DOHH2 (cell line): ENCODE measurements at regions not wholly inside any gene's neighbourhood (a gene's known extent, or its start where the extent isn't known, plus 50 kb on each side); places are given as distances from the start of the nearest gene placed in this dataset.

Experiments used
- H3F3A ChIP-seq: fragments of 200-600 bp; sonication (generic), shearing (Covaris generic); 2 replicates; pipeline ENCODE4 v1.6.0; 2016; ENCODE audit warnings: antibody characterized with exemption, mild to moderate bottlenecking; ENCODE audit not compliant: control insufficient read depth, insufficient read depth
- H3K27ac ChIP-seq: fragments of 200-600 bp; sonication (generic); 2 replicates; pipeline ENCODE4 v1.5.1; 2014; ENCODE audit warnings: low read depth, mild to moderate bottlenecking, low read length, moderate library complexity
- H3K27me3 ChIP-seq: fragments of 200-600 bp; sonication (generic); 2 replicates; pipeline ENCODE4 v1.6.1; 2014; ENCODE audit warnings: mild to moderate bottlenecking, low read length, mixed read lengths; ENCODE audit not compliant: control insufficient read depth
- H3K36me3 ChIP-seq: fragments of 200-600 bp; sonication (generic); 2 replicates; pipeline ENCODE4 v1.6.1; 2014; ENCODE audit warnings: mild to moderate bottlenecking, low read length, moderate library complexity, mixed read lengths; ENCODE audit not compliant: control insufficient read depth
- H3K4me1 ChIP-seq: fragments of 200-600 bp; sonication (generic); 2 replicates; pipeline ENCODE4 v1.6.1; 2014; ENCODE audit warnings: mild to moderate bottlenecking, low read length, mixed read lengths; ENCODE audit not compliant: control insufficient read depth
- H3K4me2 ChIP-seq: fragments of 200-600 bp; sonication (generic); 2 replicates; pipeline ENCODE4 v1.6.0; 2014; ENCODE audit warnings: mild to moderate bottlenecking, low read length, moderate library complexity
- H3K4me3 ChIP-seq: fragments of 200-600 bp; sonication (generic); 2 replicates; pipeline ENCODE4 v1.5.1; 2014; ENCODE audit warnings: mild to moderate bottlenecking, low read length, mixed read lengths
- H3K79me2 ChIP-seq: fragments of 200-600 bp; sonication (generic); 2 replicates; pipeline ENCODE4 v1.6.1; 2014; ENCODE audit warnings: mild to moderate bottlenecking, low read length, mixed read lengths; ENCODE audit not compliant: control insufficient read depth
- H3K9me2 ChIP-seq: fragments of 200-600 bp; sonication (generic); replicated peaks from 2 replicates; pipeline ENCODE4 v1.6.1; 2014; ENCODE audit warnings: mild to moderate bottlenecking, low read length, mixed read lengths; ENCODE audit not compliant: control insufficient read depth
- H3K9me3 ChIP-seq: fragments of 200-600 bp; sonication (generic); 2 replicates; pipeline ENCODE4 v1.6.1; 2014; ENCODE audit warnings: antibody characterized with exemption, low read length, mixed read lengths; ENCODE audit not compliant: control insufficient read depth, insufficient read depth
- H4K20me1 ChIP-seq: fragments of 200-600 bp; sonication (generic); 2 replicates; pipeline ENCODE4 v1.6.0; 2014; ENCODE audit warnings: low read depth, mild to moderate bottlenecking, antibody characterized with exemption, low read length, moderate library complexity; ENCODE audit not compliant: control insufficient read depth, insufficient read depth
- EZH2phosphoT487 ChIP-seq: fragments of 200-600 bp; sonication (generic); IDR thresholded peaks from 2 replicates; pipeline ENCODE4 v1.6.1; 2017; ENCODE audit warnings: borderline replicate concordance, mild to moderate bottlenecking, antibody characterized with exemption, low read length, moderate library complexity, mixed read lengths
- TF ChIP-seq, protein P1 (sequence below): fragments of 200-600 bp; sonication (generic); IDR thresholded peaks from one replicate; pipeline ENCODE4 v1.5.1; 2014; ENCODE audit warnings: antibody characterized with exemption, mild to moderate bottlenecking, low read depth, low read length; ENCODE audit not compliant: poor library complexity, severe bottlenecking

DNA sequence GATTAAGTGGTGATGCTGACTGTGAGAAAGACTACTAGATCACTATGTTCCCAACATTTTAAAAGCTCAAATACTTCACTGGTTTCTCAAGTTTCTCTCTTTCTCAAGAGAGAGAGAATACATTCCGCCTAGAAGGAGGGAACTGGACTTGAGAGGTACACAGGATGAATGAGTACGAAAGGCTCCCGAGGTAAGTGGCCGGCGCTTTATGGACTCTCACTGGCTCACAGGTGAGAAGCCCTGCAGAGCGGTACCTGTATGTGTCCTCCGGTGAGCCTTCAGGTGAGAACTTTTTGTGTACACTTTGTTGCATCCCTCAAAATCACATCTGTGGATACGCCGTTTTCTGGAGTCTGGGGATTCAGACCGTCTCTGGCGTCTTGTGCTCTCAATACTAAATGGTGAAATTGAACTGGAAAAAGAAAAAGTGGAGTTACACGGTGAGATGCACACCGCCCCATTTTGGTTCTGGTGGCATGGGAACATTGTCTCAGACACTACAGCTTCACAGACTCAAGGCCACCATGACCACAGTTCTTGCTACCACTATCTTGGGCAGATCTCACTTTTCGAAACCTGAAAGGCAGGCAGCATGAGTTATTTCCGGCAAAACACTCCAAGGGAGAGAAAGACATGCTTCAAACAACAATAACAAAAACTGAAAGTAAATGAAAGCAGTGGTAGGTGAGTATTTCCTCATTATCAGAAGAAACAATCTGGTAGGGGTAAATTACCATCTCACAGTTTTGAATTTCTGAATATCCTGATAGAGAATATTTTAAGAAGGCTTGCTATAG is 418.9 kb downstream of the KLF12 start:
- H3K4me1 ChIP-seq: no peaks in the 10 kb centered on the region
- H3K4me3 ChIP-seq: no peak overlapping the region
- no peaks in the 10 kb centered on the region for H3F3A ChIP-seq
- TF ChIP-seq, protein P1, sequence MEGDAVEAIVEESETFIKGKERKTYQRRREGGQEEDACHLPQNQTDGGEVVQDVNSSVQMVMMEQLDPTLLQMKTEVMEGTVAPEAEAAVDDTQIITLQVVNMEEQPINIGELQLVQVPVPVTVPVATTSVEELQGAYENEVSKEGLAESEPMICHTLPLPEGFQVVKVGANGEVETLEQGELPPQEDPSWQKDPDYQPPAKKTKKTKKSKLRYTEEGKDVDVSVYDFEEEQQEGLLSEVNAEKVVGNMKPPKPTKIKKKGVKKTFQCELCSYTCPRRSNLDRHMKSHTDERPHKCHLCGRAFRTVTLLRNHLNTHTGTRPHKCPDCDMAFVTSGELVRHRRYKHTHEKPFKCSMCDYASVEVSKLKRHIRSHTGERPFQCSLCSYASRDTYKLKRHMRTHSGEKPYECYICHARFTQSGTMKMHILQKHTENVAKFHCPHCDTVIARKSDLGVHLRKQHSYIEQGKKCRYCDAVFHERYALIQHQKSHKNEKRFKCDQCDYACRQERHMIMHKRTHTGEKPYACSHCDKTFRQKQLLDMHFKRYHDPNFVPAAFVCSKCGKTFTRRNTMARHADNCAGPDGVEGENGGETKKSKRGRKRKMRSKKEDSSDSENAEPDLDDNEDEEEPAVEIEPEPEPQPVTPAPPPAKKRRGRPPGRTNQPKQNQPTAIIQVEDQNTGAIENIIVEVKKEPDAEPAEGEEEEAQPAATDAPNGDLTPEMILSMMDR: no peak
- no peak for TF ChIP-seq EZH2phosphoT487
- no peaks in the 10 kb centered on the region for H3K27me3 ChIP-seq
- H3K36me3 ChIP-seq: peaks cover 15% of the 10 kb centered on the region
- no peaks in the 10 kb centered on the region for H4K20me1 ChIP-seq
- H3K27ac ChIP-seq: no peak overlapping the region
- H3K9me2 ChIP-seq: no peaks in the 10 kb centered on the region
- H3K9me3 ChIP-seq: no peaks in the 10 kb centered on the region
- no peaks in the 10 kb centered on the region for H3K79me2 ChIP-seq
- H3K4me2 ChIP-seq: no peak overlapping the region

DNA sequence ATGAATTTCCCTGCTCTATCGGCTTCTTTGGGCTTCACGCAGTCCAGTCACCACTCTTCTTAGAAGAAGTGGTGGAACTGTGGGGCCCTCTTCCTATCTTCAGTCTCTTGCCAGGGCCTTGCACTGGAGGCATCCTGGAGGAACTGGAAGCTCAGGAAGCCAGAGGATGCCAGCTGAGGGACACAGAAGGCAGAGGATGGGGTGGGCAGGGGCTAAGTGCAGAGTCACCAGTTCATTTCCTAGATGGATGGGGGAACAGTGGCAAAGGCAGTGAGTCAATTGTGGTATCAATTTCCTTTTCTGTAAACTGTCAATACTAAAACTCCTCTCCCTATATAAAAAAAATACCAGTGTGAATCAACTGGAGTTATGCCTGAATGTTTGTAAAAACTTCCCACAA is 419.7 kb downstream of the KLF12 start:
- H3K9me3 ChIP-seq: no peaks in the 10 kb centered on the region
- TF ChIP-seq, protein P1: no peak
- no peak for TF ChIP-seq EZH2phosphoT487
- H3K36me3 ChIP-seq: peaks cover 15% of the 10 kb centered on the region
- H4K20me1 ChIP-seq: no peaks in the 10 kb centered on the region
- H3F3A ChIP-seq: no peaks in the 10 kb centered on the region
- no peak overlapping the region for H3K4me2 ChIP-seq
- no peak overlapping the region for H3K27ac ChIP-seq
- no peaks in the 10 kb centered on the region for H3K79me2 ChIP-seq
- no peaks in the 10 kb centered on the region for H3K4me1 ChIP-seq
- H3K4me3 ChIP-seq: no peak overlapping the region
- H3K9me2 ChIP-seq: no peaks in the 10 kb centered on the region
- no peaks in the 10 kb centered on the region for H3K27me3 ChIP-seq

DNA sequence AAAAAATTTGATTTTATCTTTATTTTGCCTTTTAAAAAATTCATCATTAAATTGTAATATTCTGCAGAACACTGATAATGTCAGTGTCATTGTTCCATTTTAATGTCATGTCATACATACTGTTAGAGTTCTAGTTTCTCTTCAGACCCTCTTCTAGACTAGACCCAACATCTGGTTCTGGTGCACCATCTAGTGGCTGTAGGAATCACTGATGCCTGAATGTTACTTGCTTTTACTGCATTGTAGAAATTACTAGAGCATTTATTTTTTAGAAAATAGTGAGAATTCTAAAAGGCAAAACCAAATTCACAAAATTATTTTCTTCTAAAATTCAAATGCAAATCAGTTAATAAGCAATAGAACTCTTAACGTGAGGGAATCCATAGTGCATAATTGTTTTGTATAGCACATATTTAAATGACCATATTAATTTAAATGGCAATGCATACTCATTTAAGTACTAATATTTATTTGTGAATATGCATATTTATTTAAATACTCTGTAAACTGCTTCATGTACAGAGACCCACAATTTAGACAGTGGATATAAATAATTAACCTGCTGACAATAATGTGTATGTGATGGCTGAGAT is 425.7 kb downstream of the KLF12 start:
- H3K27ac ChIP-seq: no peak overlapping the region
- no peaks in the 10 kb centered on the region for H3F3A ChIP-seq
- TF ChIP-seq, protein P1: peak; percentile 71
- no peak for TF ChIP-seq EZH2phosphoT487
- no peaks in the 10 kb centered on the region for H3K9me2 ChIP-seq
- H3K36me3 ChIP-seq: peaks cover 7% of the 10 kb centered on the region
- no peak overlapping the region for H3K4me2 ChIP-seq
- H3K4me3 ChIP-seq: no peak overlapping the region
- no peaks in the 10 kb centered on the region for H3K79me2 ChIP-seq
- H4K20me1 ChIP-seq: no peaks in the 10 kb centered on the region
- no peaks in the 10 kb centered on the region for H3K27me3 ChIP-seq
- no peaks in the 10 kb centered on the region for H3K9me3 ChIP-seq
- H3K4me1 ChIP-seq: no peaks in the 10 kb centered on the region
